ENCODE measurements at regions not wholly inside any gene's neighbourhood (a gene's known extent, or its start where the extent isn't known, plus 50 kb on each side); places are given as distances from the start of the nearest gene placed in this dataset.
"Not testable (repeated sequence)": the region's sequence is repeated elsewhere in the genome, so short reads cannot be mapped to it uniquely, and the experiment has no call there.

DNA sequence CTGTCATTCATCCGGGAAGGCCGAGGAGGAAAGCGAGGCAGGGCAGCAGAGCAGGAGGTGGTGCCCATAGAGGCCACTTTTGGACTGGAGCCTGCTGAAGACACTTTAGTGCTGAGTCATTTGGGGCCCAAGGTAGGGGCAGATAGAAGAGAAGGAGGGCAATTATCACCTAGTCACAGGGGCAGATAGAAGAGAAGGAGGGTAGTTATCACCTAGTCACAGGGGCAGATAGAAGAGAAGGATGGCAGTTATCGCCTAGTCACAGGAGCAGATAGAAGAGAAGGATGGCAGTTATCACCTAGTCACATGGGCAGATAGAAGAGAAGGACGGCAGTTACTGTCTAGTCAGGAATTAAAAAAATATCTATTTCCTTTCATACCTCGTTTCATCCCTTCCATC, 1372.6 kb downstream of the FOXD4L5 start:
- not testable (repeated sequence) for H3K9me3 ChIP-seq (ENCODE audit: low read length); H4K20me1 ChIP-seq (ENCODE audit: insufficient read depth); H3K27ac ChIP-seq (ENCODE audit: low read length); H3K9me2 ChIP-seq (ENCODE audit: insufficient read depth, low read length); H3K27me3 ChIP-seq (ENCODE audit: insufficient read depth, low read depth, low read length); H2AFZ ChIP-seq (ENCODE audit: low read depth, low read length); H3K9ac ChIP-seq (ENCODE audit: low read length); H3K4me3 ChIP-seq (ENCODE audit: low read length); H3F3A ChIP-seq (ENCODE audit: insufficient read depth, low read length, poor library complexity, severe bottlenecking); H3K36me3 ChIP-seq (ENCODE audit: insufficient read depth, low read length); H3K4me2 ChIP-seq (ENCODE audit: low read length); H3K79me2 ChIP-seq (replicated peaks; ENCODE audit: insufficient read depth, low read length)

DNA sequence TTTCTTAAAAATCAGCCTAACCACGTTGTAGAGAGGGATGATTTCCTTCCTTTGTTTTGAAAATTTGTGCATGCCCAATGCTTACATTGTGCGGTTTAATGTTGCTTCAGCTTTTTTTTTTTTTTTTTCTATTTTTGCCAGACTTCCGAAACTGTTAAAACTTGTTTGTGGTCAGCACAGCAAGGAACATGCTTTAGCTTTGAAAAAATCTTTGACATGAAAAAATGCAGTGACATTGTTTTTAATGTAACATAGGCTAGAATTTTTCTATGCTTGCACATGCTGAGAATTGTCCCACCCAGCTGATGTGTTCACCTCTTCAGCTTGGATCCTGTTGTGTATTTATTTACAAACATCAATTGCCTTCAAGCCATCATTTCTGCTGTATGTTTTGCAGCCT, 1375.9 kb downstream of the FOXD4L5 start:
- not testable (repeated sequence) for H3F3A ChIP-seq (ENCODE audit: insufficient read depth, low read length, poor library complexity, severe bottlenecking); H3K36me3 ChIP-seq (ENCODE audit: insufficient read depth, low read length); H3K27ac ChIP-seq (ENCODE audit: low read length); H2AFZ ChIP-seq (ENCODE audit: low read depth, low read length); H3K9ac ChIP-seq (ENCODE audit: low read length); H4K20me1 ChIP-seq (ENCODE audit: insufficient read depth); H3K9me2 ChIP-seq (ENCODE audit: insufficient read depth, low read length); H3K9me3 ChIP-seq (ENCODE audit: low read length); H3K4me2 ChIP-seq (ENCODE audit: low read length); H3K79me2 ChIP-seq (replicated peaks; ENCODE audit: insufficient read depth, low read length); H3K4me3 ChIP-seq (ENCODE audit: low read length); H3K27me3 ChIP-seq (ENCODE audit: insufficient read depth, low read depth, low read length)

GRCh38 chr9:63899637-63900190, 1385.3 kb downstream of the FOXD4L5 start:
- H3K36me3 ChIP-seq (ENCODE audit: insufficient read depth, low read length); H3K27ac ChIP-seq (ENCODE audit: low read length); H3K9me3 ChIP-seq (ENCODE audit: low read length); H3K4me3 ChIP-seq (ENCODE audit: low read length); H3K27me3 ChIP-seq (ENCODE audit: insufficient read depth, low read depth, low read length); H4K20me1 ChIP-seq (ENCODE audit: insufficient read depth); H3K9ac ChIP-seq (ENCODE audit: low read length); H3F3A ChIP-seq (ENCODE audit: insufficient read depth, low read length, poor library complexity, severe bottlenecking); H3K4me2 ChIP-seq (ENCODE audit: low read length); H2AFZ ChIP-seq (ENCODE audit: low read depth, low read length); H3K9me2 ChIP-seq (ENCODE audit: insufficient read depth, low read length); H3K79me2 ChIP-seq (replicated peaks; ENCODE audit: insufficient read depth, low read length): not testable (repeated sequence)

DNA sequence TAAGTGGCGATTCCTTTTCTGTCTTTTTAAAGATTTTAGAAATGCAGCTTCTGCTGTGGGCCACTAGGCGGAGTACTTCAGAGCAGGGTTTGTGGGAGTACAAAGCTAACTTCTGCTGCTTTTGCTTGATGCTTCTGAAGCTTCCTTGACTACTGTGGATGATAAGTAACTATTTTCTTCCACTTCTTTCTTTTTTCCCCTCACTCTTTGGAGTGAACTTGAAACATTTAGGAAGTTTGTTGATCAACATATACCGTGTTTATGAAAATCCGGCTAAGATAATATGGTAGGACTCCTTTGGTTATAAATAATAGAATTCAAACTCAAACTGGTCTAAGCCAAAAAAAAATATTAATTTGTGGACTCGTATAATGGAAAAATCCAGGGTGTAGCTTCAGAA, 1403.6 kb downstream of the FOXD4L5 start:
- H4K20me1 ChIP-seq (ENCODE audit: insufficient read depth); H3K79me2 ChIP-seq (replicated peaks; ENCODE audit: insufficient read depth, low read length); H3K9me2 ChIP-seq (ENCODE audit: insufficient read depth, low read length); H3K36me3 ChIP-seq (ENCODE audit: insufficient read depth, low read length); H3K27ac ChIP-seq (ENCODE audit: low read length); H3K9ac ChIP-seq (ENCODE audit: low read length); H2AFZ ChIP-seq (ENCODE audit: low read depth, low read length); H3K27me3 ChIP-seq (ENCODE audit: insufficient read depth, low read depth, low read length); H3F3A ChIP-seq (ENCODE audit: insufficient read depth, low read length, poor library complexity, severe bottlenecking); H3K4me3 ChIP-seq (ENCODE audit: low read length); H3K4me2 ChIP-seq (ENCODE audit: low read length); H3K9me3 ChIP-seq (ENCODE audit: low read length): not testable (repeated sequence)

DNA sequence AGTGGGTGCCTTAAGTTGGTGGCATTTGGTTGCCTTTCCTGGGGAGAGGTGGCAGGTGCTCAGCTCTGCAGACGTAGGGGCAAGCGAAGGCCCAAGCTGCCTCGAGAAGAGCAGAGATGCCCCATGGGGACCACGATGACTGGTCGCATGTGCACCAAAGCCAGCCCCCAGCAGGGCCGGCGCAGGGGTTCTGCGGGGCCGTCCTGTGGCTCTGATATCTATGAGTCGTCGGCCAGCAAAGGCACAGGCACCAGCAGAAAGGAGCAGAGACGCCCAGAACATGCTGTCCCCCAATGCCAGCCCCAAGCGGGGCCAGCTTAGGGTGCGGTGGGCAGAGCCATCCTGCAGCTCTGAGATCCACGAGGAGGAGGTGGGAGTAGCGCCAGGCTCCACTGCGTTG, 1408.6 kb downstream of the FOXD4L5 start:
- not testable (repeated sequence) for H3K9me2 ChIP-seq (ENCODE audit: insufficient read depth, low read length); H3K27ac ChIP-seq (ENCODE audit: low read length); H3K36me3 ChIP-seq (ENCODE audit: insufficient read depth, low read length); H3F3A ChIP-seq (ENCODE audit: insufficient read depth, low read length, poor library complexity, severe bottlenecking); H3K79me2 ChIP-seq (replicated peaks; ENCODE audit: insufficient read depth, low read length); H3K4me2 ChIP-seq (ENCODE audit: low read length); H3K9me3 ChIP-seq (ENCODE audit: low read length); H3K4me3 ChIP-seq (ENCODE audit: low read length); H2AFZ ChIP-seq (ENCODE audit: low read depth, low read length); H3K27me3 ChIP-seq (ENCODE audit: insufficient read depth, low read depth, low read length); H4K20me1 ChIP-seq (ENCODE audit: insufficient read depth); H3K9ac ChIP-seq (ENCODE audit: low read length)
